ENCODE measurements at regions not wholly inside any gene's neighbourhood (a gene's known extent, or its start where the extent isn't known, plus 50 kb on each side); places are given as distances from the start of the nearest gene placed in this dataset.

GRCh38 chr2:221154176-221154575, 417.9 kb downstream of the EPHA4 start:
- no peak for DNase-seq (ENCODE audit: low spot score)

GRCh38 chr2:221156062-221156734, 415.9 kb downstream of the EPHA4 start:
- DNase-seq (ENCODE audit: low spot score) = no peak

- no peak for DNase-seq (ENCODE audit: low spot score)
Measured at GRCh38 chr2:221161186-221161585, 410.9 kb downstream of the EPHA4 start.

- no peak for DNase-seq (ENCODE audit: low spot score)
Measured at GRCh38 chr2:221166292-221166691, 405.8 kb downstream of the EPHA4 start.

- DNase-seq (ENCODE audit: low spot score) = no peak
Measured at GRCh38 chr2:221167561-221167960, 404.5 kb downstream of the EPHA4 start.

- DNase-seq (ENCODE audit: low spot score) = no peak
Measured at GRCh38 chr2:221169724-221170123, 402.4 kb downstream of the EPHA4 start.

- no peak for DNase-seq (ENCODE audit: low spot score)
Measured at GRCh38 chr2:221170548-221170947, 401.6 kb downstream of the EPHA4 start.

- DNase-seq (ENCODE audit: low spot score) = no peak
Measured at GRCh38 chr2:221176667-221177066, 395.4 kb downstream of the EPHA4 start.

- DNase-seq (ENCODE audit: low spot score) = no peak
Measured at GRCh38 chr2:221178139-221178538, 394.0 kb downstream of the EPHA4 start.

- DNase-seq (ENCODE audit: low spot score) = no peak
Measured at GRCh38 chr2:221186873-221187272, 385.2 kb downstream of the EPHA4 start.

- DNase-seq (ENCODE audit: low spot score) = no peak
Measured at GRCh38 chr2:221189431-221190067, 382.6 kb downstream of the EPHA4 start.

GRCh38 chr2:221195829-221196228, 376.3 kb downstream of the EPHA4 start:
- DNase-seq (ENCODE audit: low spot score) = no peak

GRCh38 chr2:221197225-221197856, 374.8 kb downstream of the EPHA4 start:
- no peak for DNase-seq (ENCODE audit: low spot score)

- DNase-seq (ENCODE audit: low spot score) = no peak
Measured at GRCh38 chr2:221198309-221198708, 373.8 kb downstream of the EPHA4 start.

GRCh38 chr2:221200184-221200839, 371.8 kb downstream of the EPHA4 start:
- DNase-seq (ENCODE audit: low spot score) = no peak

GRCh38 chr2:221202431-221202830, 369.7 kb downstream of the EPHA4 start:
- no peak for DNase-seq (ENCODE audit: low spot score)

GRCh38 chr2:221203125-221203524, 369.0 kb downstream of the EPHA4 start:
- no peak for DNase-seq (ENCODE audit: low spot score)

GRCh38 chr2:221203856-221204255, 368.2 kb downstream of the EPHA4 start:
- no peak for DNase-seq (ENCODE audit: low spot score)

GRCh38 chr2:221204699-221205098, 367.4 kb downstream of the EPHA4 start:
- DNase-seq (ENCODE audit: low spot score) = no peak

- no peak for DNase-seq (ENCODE audit: low spot score)
Measured at GRCh38 chr2:221205103-221205673, 366.9 kb downstream of the EPHA4 start.

- no peak for DNase-seq (ENCODE audit: low spot score)
Measured at GRCh38 chr2:221210686-221211085, 361.4 kb downstream of the EPHA4 start.

GRCh38 chr2:221211653-221212052, 360.5 kb downstream of the EPHA4 start:
- no peak for DNase-seq (ENCODE audit: low spot score)

- DNase-seq (ENCODE audit: low spot score) = no peak
Measured at GRCh38 chr2:221212105-221212504, 360.0 kb downstream of the EPHA4 start.

Data from CD4-positive, alpha-beta T cell treated with Interleukin-6 at 100 ng/mL for 8 hours (primary cell).